ENCODE measurements at regions not wholly inside any gene's neighbourhood (a gene's known extent, or its start where the extent isn't known, plus 50 kb on each side); places are given as distances from the start of the nearest gene placed in this dataset.

DNA sequence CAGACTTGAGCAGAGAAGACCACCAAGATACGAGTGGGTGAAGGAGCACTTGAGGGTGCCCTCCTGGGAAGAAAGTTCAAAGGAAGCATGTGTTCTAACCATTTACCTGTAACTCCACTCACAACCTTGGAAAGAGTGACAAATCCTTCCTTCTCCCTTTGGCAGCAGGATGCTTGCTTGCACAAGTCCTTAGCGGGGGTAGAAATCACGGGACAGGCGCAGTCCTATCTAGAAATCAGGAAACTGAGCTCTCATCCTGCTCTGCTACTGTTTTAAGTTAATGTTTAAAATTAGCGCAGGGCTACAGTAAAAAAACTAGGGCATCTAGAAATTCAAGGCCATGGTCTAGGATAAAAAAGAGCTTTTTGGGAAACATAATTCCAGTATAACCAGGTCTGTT, 100.9 kb upstream of the PTPRM start:
- no peaks in the 10 kb centered on the region for H3K4me1 Mint-ChIP-seq
- Histone ChIP-seq H3K4me3 (ENCODE audit: low read length) (no peak overlapping the region), H3K36me3 (ENCODE audit: insufficient read depth, low read length) (no peaks in the 10 kb centered on the region), H3K27ac (ENCODE audit: low read depth, low read length) (no peak overlapping the region), H3K9me3 (ENCODE audit: low read length) (no peaks in the 10 kb centered on the region), H3K4me1 (ENCODE audit: insufficient read depth, low read length) (no peaks in the 10 kb centered on the region), H3K27me3 (ENCODE audit: insufficient read depth, low read length, poor library complexity, severe bottlenecking) (no peaks in the 10 kb centered on the region)
- H3K27me3 Mint-ChIP-seq, result no peaks in the 10 kb centered on the region
- POLR2A ChIA-PET, result no interaction called here
- no peaks in the 10 kb centered on the region for H3K36me3 Mint-ChIP-seq
- CTCF ChIA-PET, result no interaction called here
- no peak for DNase-seq
- no peak overlapping the region for H3K27ac Mint-ChIP-seq
- no peak overlapping the region for H3K4me3 Mint-ChIP-seq
- H3K9me3 Mint-ChIP-seq, result peaks cover 0 to 4% (median under 1%) of the 10 kb centered on the region in 5 donors

GRCh38 chr18:7467708-7468466, 99.2 kb upstream of the PTPRM start:
- H3K36me3 ChIP-seq (ENCODE audit: insufficient read depth, low read length), result no peaks in the 10 kb centered on the region
- H3K4me3 ChIP-seq (ENCODE audit: low read length), result no peak overlapping the region
- no peak for DNase-seq
- H3K9me3 Mint-ChIP-seq, result peaks cover 0 to 7% (median 0%) of the 10 kb centered on the region in 5 donors
- no peak overlapping the region for H3K4me3 Mint-ChIP-seq
- ChIA-PET CTCF (no interaction called here), POLR2A (no interaction called here)
- no peak overlapping the region for H3K27ac ChIP-seq (ENCODE audit: low read depth, low read length)
- H3K27me3 ChIP-seq (ENCODE audit: insufficient read depth, low read length, poor library complexity, severe bottlenecking), result no peaks in the 10 kb centered on the region
- H3K9me3 ChIP-seq (ENCODE audit: low read length), result no peaks in the 10 kb centered on the region
- no peaks in the 10 kb centered on the region for H3K27me3 Mint-ChIP-seq
- no peaks in the 10 kb centered on the region for H3K4me1 ChIP-seq (ENCODE audit: insufficient read depth, low read length)
- H3K27ac Mint-ChIP-seq, result no peak overlapping the region
- H3K4me1 Mint-ChIP-seq, result no peaks in the 10 kb centered on the region
- H3K36me3 Mint-ChIP-seq, result no peaks in the 10 kb centered on the region

GRCh38 chr18:7470101-7470500, 97.0 kb upstream of the PTPRM start:
- CTCF ChIA-PET, result no interaction called here
- Mint-ChIP-seq H3K4me3 (no peak overlapping the region), H3K36me3 (no peaks in the 10 kb centered on the region), H3K27ac (no peak overlapping the region), H3K9me3 (peaks cover 0 to 11% (median 0%) of the 10 kb centered on the region in 5 donors), H3K27me3 (no peaks in the 10 kb centered on the region), H3K4me1 (no peaks in the 10 kb centered on the region)
- no peak overlapping the region for H3K4me3 ChIP-seq (ENCODE audit: low read length)
- no peak for DNase-seq
- no peak overlapping the region for H3K27ac ChIP-seq (ENCODE audit: low read depth, low read length)
- no peaks in the 10 kb centered on the region for H3K27me3 ChIP-seq (ENCODE audit: insufficient read depth, low read length, poor library complexity, severe bottlenecking)
- no peaks in the 10 kb centered on the region for H3K9me3 ChIP-seq (ENCODE audit: low read length)
- no peaks in the 10 kb centered on the region for H3K4me1 ChIP-seq (ENCODE audit: insufficient read depth, low read length)
- POLR2A ChIA-PET, result no interaction called here
- no peaks in the 10 kb centered on the region for H3K36me3 ChIP-seq (ENCODE audit: insufficient read depth, low read length)

DNA sequence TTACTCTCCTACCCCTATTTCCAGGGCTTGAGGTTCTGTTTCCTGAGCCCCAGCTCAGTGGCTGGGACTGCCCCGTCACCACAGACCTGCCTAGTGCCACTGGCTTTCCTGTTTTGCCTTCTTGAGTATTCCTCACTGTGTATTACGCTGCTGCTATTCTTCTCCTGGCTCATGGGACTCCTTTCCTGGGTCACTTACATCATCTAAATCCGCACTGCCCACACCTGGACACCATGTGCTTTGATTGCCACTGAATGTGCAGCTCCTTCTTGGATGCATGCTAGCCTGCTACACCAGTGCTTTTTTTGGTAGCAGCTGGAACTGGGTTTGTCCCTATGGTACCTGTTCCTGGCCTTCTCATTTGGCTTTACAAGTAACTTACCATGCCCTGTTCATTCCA, 96.6 kb upstream of the PTPRM start:
- Mint-ChIP-seq H3K4me3 (no peak overlapping the region), H3K9me3 (peaks cover 0 to 11% (median 0%) of the 10 kb centered on the region in 5 donors), H3K27me3 (no peaks in the 10 kb centered on the region), H3K27ac (no peak overlapping the region), H3K36me3 (no peaks in the 10 kb centered on the region), H3K4me1 (no peaks in the 10 kb centered on the region)
- H3K4me3 ChIP-seq (ENCODE audit: low read length), result no peak overlapping the region
- no peaks in the 10 kb centered on the region for H3K36me3 ChIP-seq (ENCODE audit: insufficient read depth, low read length)
- no peaks in the 10 kb centered on the region for H3K4me1 ChIP-seq (ENCODE audit: insufficient read depth, low read length)
- CTCF ChIA-PET, result no interaction called here
- no peaks in the 10 kb centered on the region for H3K27me3 ChIP-seq (ENCODE audit: insufficient read depth, low read length, poor library complexity, severe bottlenecking)
- no peaks in the 10 kb centered on the region for H3K9me3 ChIP-seq (ENCODE audit: low read length)
- no peak for DNase-seq
- no peak overlapping the region for H3K27ac ChIP-seq (ENCODE audit: low read depth, low read length)
- POLR2A ChIA-PET, result no interaction called here

- H3K9me3 ChIP-seq (ENCODE audit: low read length), result no peaks in the 10 kb centered on the region
- H3K36me3 Mint-ChIP-seq, result peaks cover 0 to 3% (median 0%) of the 10 kb centered on the region in 3 donors
- no peak overlapping the region for H3K4me3 ChIP-seq (ENCODE audit: low read length)
- H3K9me3 Mint-ChIP-seq, result peaks cover 0 to 6% (median 4%) of the 10 kb centered on the region in 5 donors
- H3K4me3 Mint-ChIP-seq, result no peak overlapping the region
- H3K27me3 Mint-ChIP-seq, result peaks cover 0 to 5% of the 10 kb centered on the region in 2 donors
- no peak for DNase-seq
- ChIA-PET POLR2A (no interaction called here), CTCF (no interaction called here)
- H3K4me1 ChIP-seq (ENCODE audit: insufficient read depth, low read length), result no peaks in the 10 kb centered on the region
- no peak overlapping the region for H3K27ac Mint-ChIP-seq
- H3K4me1 Mint-ChIP-seq, result no peaks in the 10 kb centered on the region
- no peaks in the 10 kb centered on the region for H3K36me3 ChIP-seq (ENCODE audit: insufficient read depth, low read length)
- no peaks in the 10 kb centered on the region for H3K27me3 ChIP-seq (ENCODE audit: insufficient read depth, low read length, poor library complexity, severe bottlenecking)
- H3K27ac ChIP-seq (ENCODE audit: low read depth, low read length), result no peak overlapping the region
These were observed 90.7 kb upstream of the PTPRM start for GRCh38 chr18:7476386-7476785.

DNA sequence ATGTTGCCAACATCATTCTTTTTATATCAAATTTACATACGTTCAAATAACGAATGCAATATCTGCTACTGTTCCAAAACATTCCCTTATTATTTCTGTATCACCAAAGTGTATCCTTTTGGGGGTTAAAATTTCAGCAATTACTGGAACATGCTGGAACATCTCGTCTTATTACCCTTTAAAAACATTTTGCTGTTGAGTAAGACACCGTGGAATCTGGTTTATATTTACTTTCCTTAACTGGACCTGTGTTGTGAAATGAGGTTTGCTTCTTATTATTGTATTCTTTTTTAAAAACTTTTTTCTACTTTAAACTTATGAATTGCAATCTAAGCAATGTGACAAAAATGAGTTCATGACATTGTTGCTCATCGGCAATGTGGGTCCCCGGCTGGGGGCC, 87.4 kb upstream of the PTPRM start:
- DNase-seq, result no peak
- no peak overlapping the region for H3K27ac ChIP-seq (ENCODE audit: low read depth, low read length)
- ChIA-PET POLR2A (no interaction called here), CTCF (no interaction called here)
- no peaks in the 10 kb centered on the region for H3K4me1 ChIP-seq (ENCODE audit: insufficient read depth, low read length)
- no peaks in the 10 kb centered on the region for H3K36me3 ChIP-seq (ENCODE audit: insufficient read depth, low read length)
- Mint-ChIP-seq H3K9me3 (peaks cover 0 to 5% (median 0%) of the 10 kb centered on the region in 5 donors), H3K27ac (no peak overlapping the region), H3K36me3 (peaks cover 0 to 3% (median 0%) of the 10 kb centered on the region in 3 donors), H3K4me1 (no peaks in the 10 kb centered on the region), H3K27me3 (peaks cover 0 to 5% of the 10 kb centered on the region in 2 donors), H3K4me3 (no peak overlapping the region)
- no peaks in the 10 kb centered on the region for H3K9me3 ChIP-seq (ENCODE audit: low read length)
- H3K4me3 ChIP-seq (ENCODE audit: low read length), result no peak overlapping the region
- no peaks in the 10 kb centered on the region for H3K27me3 ChIP-seq (ENCODE audit: insufficient read depth, low read length, poor library complexity, severe bottlenecking)

- H3K27ac ChIP-seq (ENCODE audit: low read depth, low read length), result no peak overlapping the region
- no peaks in the 10 kb centered on the region for H3K27me3 ChIP-seq (ENCODE audit: insufficient read depth, low read length, poor library complexity, severe bottlenecking)
- H3K4me3 ChIP-seq (ENCODE audit: low read length), result no peak overlapping the region
- Mint-ChIP-seq H3K4me3 (no peak overlapping the region), H3K36me3 (peaks cover 0 to 2% (median 0%) of the 10 kb centered on the region in 3 donors), H3K4me1 (no peaks in the 10 kb centered on the region), H3K9me3 (peaks cover 0 to 5% (median 0%) of the 10 kb centered on the region in 5 donors), H3K27me3 (peaks cover 0 to 5% of the 10 kb centered on the region in 2 donors), H3K27ac (no peak overlapping the region)
- H3K4me1 ChIP-seq (ENCODE audit: insufficient read depth, low read length), result no peaks in the 10 kb centered on the region
- no peaks in the 10 kb centered on the region for H3K9me3 ChIP-seq (ENCODE audit: low read length)
- no peak for DNase-seq
- ChIA-PET POLR2A (no interaction called here), CTCF (no interaction called here)
- no peaks in the 10 kb centered on the region for H3K36me3 ChIP-seq (ENCODE audit: insufficient read depth, low read length)
These were observed 86.2 kb upstream of the PTPRM start for GRCh38 chr18:7480879-7481278.

GRCh38 chr18:7482342-7482741, 84.8 kb upstream of the PTPRM start:
- Mint-ChIP-seq H3K27ac (no peak overlapping the region), H3K27me3 (peaks cover 0 to 3% of the 10 kb centered on the region in 2 donors), H3K4me3 (no peak overlapping the region), H3K9me3 (peaks cover 0 to 9% (median 2%) of the 10 kb centered on the region in 5 donors), H3K36me3 (no peaks in the 10 kb centered on the region), H3K4me1 (no peaks in the 10 kb centered on the region)
- no peak overlapping the region for H3K27ac ChIP-seq (ENCODE audit: low read depth, low read length)
- H3K9me3 ChIP-seq (ENCODE audit: low read length), result no peaks in the 10 kb centered on the region
- POLR2A ChIA-PET, result no interaction called here
- H3K4me1 ChIP-seq (ENCODE audit: insufficient read depth, low read length), result no peaks in the 10 kb centered on the region
- no peak for DNase-seq
- H3K36me3 ChIP-seq (ENCODE audit: insufficient read depth, low read length), result no peaks in the 10 kb centered on the region
- CTCF ChIA-PET, result no interaction called here
- no peaks in the 10 kb centered on the region for H3K27me3 ChIP-seq (ENCODE audit: insufficient read depth, low read length, poor library complexity, severe bottlenecking)
- no peak overlapping the region for H3K4me3 ChIP-seq (ENCODE audit: low read length)
